OCI-LY3 (cell line): ENCODE measurements at regions not wholly inside any gene's neighbourhood (a gene's known extent, or its start where the extent isn't known, plus 50 kb on each side); places are given as distances from the start of the nearest gene placed in this dataset.

Experiments
- H2AFZ ChIP-seq: fragments of 200-600, 300-600 bp; shearing (Covaris generic); 2 replicates; pipeline ENCODE4 v1.6.0; 2014; ENCODE audit warnings: antibody characterized with exemption, low read depth, low read length
- H3K27ac ChIP-seq: fragments of 200-600, 300-600 bp; sonication (generic); 2 replicates; pipeline ENCODE4 v1.5.1; 2014; ENCODE audit warnings: mild to moderate bottlenecking, low read length, moderate library complexity, mixed read lengths
- H3K27me3 ChIP-seq: fragments of 200-600, 300-600 bp; sonication (generic); 2 replicates; pipeline ENCODE4 v1.6.1; 2014; ENCODE audit warnings: low read depth, low read length, mixed read lengths
- H3K36me3 ChIP-seq: fragments of 200-600, 300-600 bp; sonication (generic); replicated peaks from 2 replicates; pipeline ENCODE3; 2014; ENCODE audit warnings: low read depth, low read length, mixed read lengths
- H3K4me1 ChIP-seq: fragments of 300-600, 200-600 bp; sonication (generic); 2 replicates; pipeline ENCODE4 v1.6.1; 2014; ENCODE audit warnings: low read length, mixed read lengths
- H3K4me2 ChIP-seq: fragments of 200-600, 300-600 bp; sonication (generic); 2 replicates; pipeline ENCODE4 v1.6.1; 2014; ENCODE audit warnings: low read length, mixed read lengths
- H3K4me3 ChIP-seq: fragments of 300-600, 200-600 bp; sonication (generic); 2 replicates; pipeline ENCODE4 v1.5.1; 2014; ENCODE audit warnings: antibody characterized with exemption, mild to moderate bottlenecking, low read length, moderate library complexity
- H3K79me2 ChIP-seq: fragments of 300-600, 200-600 bp; shearing (Covaris generic); 2 replicates; pipeline ENCODE4 v1.6.1; 2014; ENCODE audit warnings: mild to moderate bottlenecking, low read length, mixed read lengths
- H3K9ac ChIP-seq: fragments of 300-600, 200-600 bp; shearing (Covaris generic); 2 replicates; pipeline ENCODE4 v1.6.0; 2014; ENCODE audit warnings: mild to moderate bottlenecking, low read length, moderate library complexity
- H3K9me3 ChIP-seq: fragments of 200-600, 300-600 bp; shearing (Covaris generic); 2 replicates; pipeline ENCODE4 v1.6.1; 2014; ENCODE audit warnings: low read length, mixed read lengths; ENCODE audit not compliant: insufficient read depth
- H4K20me1 ChIP-seq: fragments of 200-600, 300-600 bp; sonication (generic); 2 replicates; pipeline ENCODE4 v1.6.1; 2016; ENCODE audit warnings: low read length, mixed read lengths; ENCODE audit not compliant: insufficient read depth
- CTCF ChIP-seq: fragments of 200-600, 300-600 bp; sonication (generic); IDR thresholded peaks from 2 replicates; pipeline ENCODE4 v1.5.1; 2014; ENCODE audit warnings: antibody characterized with exemption, low read length, low read depth
- EZH2phosphoT487 ChIP-seq: fragments of 200-600 bp; shearing (Covaris generic); IDR thresholded peaks from 2 replicates; pipeline ENCODE4 v1.6.1; 2018; ENCODE audit warnings: antibody characterized with exemption, mixed run types, low read depth

- Histone ChIP-seq H3K27me3 (peaks cover 16% of the 10 kb centered on the region; the same call in 1 of the 2 replicates), H3K4me3 (no peak overlapping the region), H3K36me3 (no peaks in the 10 kb centered on the region), H2AFZ (no peak overlapping the region), H3K9ac (no peak overlapping the region), H3K4me1 (no peaks in the 10 kb centered on the region), H3K79me2 (no peaks in the 10 kb centered on the region), H4K20me1 (no peaks in the 10 kb centered on the region), H3K4me2 (no peak overlapping the region), H3K9me3 (no peaks in the 10 kb centered on the region), H3K27ac (no peak overlapping the region)
- TF ChIP-seq CTCF (no peak), EZH2phosphoT487 (no peak)
These were observed 477.4 kb upstream of the MDFIC2 start for GRCh38 chr3:70789878-70790277.

GRCh38 chr3:70780790-70781189 lies 468.4 kb upstream of the MDFIC2 start:
- no peaks in the 10 kb centered on the region for H3K4me1 ChIP-seq
- TF ChIP-seq EZH2phosphoT487 = no peak
- no peaks in the 10 kb centered on the region for H3K36me3 ChIP-seq
- H3K9me3 ChIP-seq = no peaks in the 10 kb centered on the region
- peaks cover 12% of the 10 kb centered on the region; the same call in 1 of the 2 replicates for H3K27me3 ChIP-seq
- no peak overlapping the region for H3K4me2 ChIP-seq
- no peaks in the 10 kb centered on the region for H3K79me2 ChIP-seq
- H3K4me3 ChIP-seq = no peak overlapping the region
- no peak overlapping the region for H2AFZ ChIP-seq
- H4K20me1 ChIP-seq = no peaks in the 10 kb centered on the region
- no peak overlapping the region for H3K9ac ChIP-seq
- H3K27ac ChIP-seq = no peak overlapping the region

- no peaks in the 10 kb centered on the region for H3K79me2 ChIP-seq
- H3K36me3 ChIP-seq = no peaks in the 10 kb centered on the region
- H4K20me1 ChIP-seq = no peaks in the 10 kb centered on the region
- H3K4me3 ChIP-seq = no peak overlapping the region
- H3K27me3 ChIP-seq = peaks cover 23% of the 10 kb centered on the region
- no peak overlapping the region for H3K4me2 ChIP-seq
- H2AFZ ChIP-seq = no peak overlapping the region
- no peaks in the 10 kb centered on the region for H3K4me1 ChIP-seq
- H3K27ac ChIP-seq = no peak overlapping the region
- H3K9ac ChIP-seq = no peak overlapping the region
- TF ChIP-seq CTCF (no peak), EZH2phosphoT487 (no peak)
- no peaks in the 10 kb centered on the region for H3K9me3 ChIP-seq
These were observed 466.9 kb upstream of the MDFIC2 start for GRCh38 chr3:70779296-70779695.

GRCh38 chr3:70776081-70776480 lies 463.6 kb upstream of the MDFIC2 start:
- TF ChIP-seq CTCF = no peak
- TF ChIP-seq EZH2phosphoT487 = no peak
- no peaks in the 10 kb centered on the region for H4K20me1 ChIP-seq
- no peak overlapping the region for H2AFZ ChIP-seq

GRCh38 chr3:70775257-70775656 lies 462.8 kb upstream of the MDFIC2 start:
- Histone ChIP-seq H3K4me2 (no peak overlapping the region), H3K79me2 (no peaks in the 10 kb centered on the region), H3K27me3 (peaks cover 36% of the 10 kb centered on the region), H4K20me1 (no peaks in the 10 kb centered on the region), H3K9ac (no peak overlapping the region), H3K4me3 (no peak overlapping the region), H3K4me1 (peaks cover 12% of the 10 kb centered on the region), H3K36me3 (no peaks in the 10 kb centered on the region), H2AFZ (no peak overlapping the region), H3K9me3 (no peaks in the 10 kb centered on the region), H3K27ac (no peak overlapping the region)
- TF ChIP-seq EZH2phosphoT487 = no peak

More at GRCh38 chr3:70776081-70776480, 463.6 kb upstream of the MDFIC2 start:
- H3K79me2 ChIP-seq = no peaks in the 10 kb centered on the region
- peaks cover 32% of the 10 kb centered on the region for H3K27me3 ChIP-seq
- no peaks in the 10 kb centered on the region for H3K9me3 ChIP-seq
- no peak overlapping the region for H3K27ac ChIP-seq
- H3K9ac ChIP-seq = no peak overlapping the region
- peaks cover 12% of the 10 kb centered on the region for H3K4me1 ChIP-seq
- no peak overlapping the region for H3K4me3 ChIP-seq
- no peaks in the 10 kb centered on the region for H3K36me3 ChIP-seq
- no peak overlapping the region for H3K4me2 ChIP-seq
